AG09319 (cell line): ENCODE measurements at regions not wholly inside any gene's neighbourhood (a gene's known extent, or its start where the extent isn't known, plus 50 kb on each side); places are given as distances from the start of the nearest gene placed in this dataset.

Experiments
- DNase-seq: peaks from one replicate; pipeline ENCODE4 v3.0.0-alpha.2; 2010; ENCODE audit warnings: low read depth; ENCODE audit errors: extremely low read depth
- TF ChIP-seq, protein P1 (sequence below): IDR thresholded peaks from 2 replicates; pipeline ENCODE4 v1.5.1; 2011; ENCODE audit warnings: low read depth, mild to moderate bottlenecking, inconsistent platforms, low read length, moderate library complexity

DNA sequence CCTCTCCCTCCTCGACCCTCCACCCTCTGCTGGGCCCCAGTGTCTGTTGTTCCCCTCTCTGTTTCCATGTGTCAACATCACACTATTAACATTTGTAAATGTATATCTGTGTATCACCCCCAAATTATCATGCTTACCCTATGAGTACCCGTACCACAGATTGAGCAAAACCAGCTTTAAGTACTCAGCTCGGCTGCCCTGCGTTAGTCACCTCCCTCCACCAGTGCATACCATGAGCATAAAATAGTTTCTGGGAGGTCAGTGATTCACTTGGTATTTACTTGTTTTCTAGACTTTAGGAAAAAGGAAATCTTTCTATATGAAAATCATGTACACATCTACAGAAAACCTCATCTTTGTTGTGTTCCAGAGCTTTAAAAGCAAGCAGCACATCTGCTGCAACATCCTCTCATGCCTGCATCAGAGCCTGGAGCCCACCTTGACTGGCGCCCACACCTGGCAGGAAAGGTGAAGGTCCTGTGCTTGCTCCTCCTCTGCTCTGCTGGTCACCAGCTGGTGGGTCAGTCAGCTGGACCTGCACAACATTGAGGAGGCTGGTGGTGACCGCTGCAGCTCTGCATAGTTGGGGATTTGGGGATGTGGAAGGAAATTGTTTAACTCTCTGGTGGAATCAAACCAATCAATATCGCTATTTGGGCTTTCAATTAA, 214.4 kb upstream of the KLF3 start:
- TF ChIP-seq, protein P1, sequence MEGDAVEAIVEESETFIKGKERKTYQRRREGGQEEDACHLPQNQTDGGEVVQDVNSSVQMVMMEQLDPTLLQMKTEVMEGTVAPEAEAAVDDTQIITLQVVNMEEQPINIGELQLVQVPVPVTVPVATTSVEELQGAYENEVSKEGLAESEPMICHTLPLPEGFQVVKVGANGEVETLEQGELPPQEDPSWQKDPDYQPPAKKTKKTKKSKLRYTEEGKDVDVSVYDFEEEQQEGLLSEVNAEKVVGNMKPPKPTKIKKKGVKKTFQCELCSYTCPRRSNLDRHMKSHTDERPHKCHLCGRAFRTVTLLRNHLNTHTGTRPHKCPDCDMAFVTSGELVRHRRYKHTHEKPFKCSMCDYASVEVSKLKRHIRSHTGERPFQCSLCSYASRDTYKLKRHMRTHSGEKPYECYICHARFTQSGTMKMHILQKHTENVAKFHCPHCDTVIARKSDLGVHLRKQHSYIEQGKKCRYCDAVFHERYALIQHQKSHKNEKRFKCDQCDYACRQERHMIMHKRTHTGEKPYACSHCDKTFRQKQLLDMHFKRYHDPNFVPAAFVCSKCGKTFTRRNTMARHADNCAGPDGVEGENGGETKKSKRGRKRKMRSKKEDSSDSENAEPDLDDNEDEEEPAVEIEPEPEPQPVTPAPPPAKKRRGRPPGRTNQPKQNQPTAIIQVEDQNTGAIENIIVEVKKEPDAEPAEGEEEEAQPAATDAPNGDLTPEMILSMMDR = no peak
- no peak for DNase-seq

DNA sequence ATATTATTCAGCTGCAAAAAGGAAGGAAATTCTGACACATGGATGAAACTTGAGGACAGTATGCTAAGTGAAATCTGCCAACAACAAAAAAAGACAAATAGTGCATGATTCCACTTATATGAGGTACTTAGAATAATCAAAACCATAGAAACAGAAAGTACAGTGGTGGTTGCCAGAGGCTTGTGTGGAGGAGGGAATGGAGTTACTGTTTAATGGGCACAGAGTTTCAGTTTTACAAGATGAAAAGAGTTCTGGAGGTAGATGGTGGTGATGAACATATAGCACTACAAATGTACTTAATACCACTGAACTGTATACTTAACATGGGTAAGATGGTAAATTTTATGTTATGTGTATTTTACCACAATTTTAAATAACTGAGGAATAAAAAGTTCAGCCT, 212.0 kb upstream of the KLF3 start:
- DNase-seq = no peak
- TF ChIP-seq, protein P1 = no peak

DNA sequence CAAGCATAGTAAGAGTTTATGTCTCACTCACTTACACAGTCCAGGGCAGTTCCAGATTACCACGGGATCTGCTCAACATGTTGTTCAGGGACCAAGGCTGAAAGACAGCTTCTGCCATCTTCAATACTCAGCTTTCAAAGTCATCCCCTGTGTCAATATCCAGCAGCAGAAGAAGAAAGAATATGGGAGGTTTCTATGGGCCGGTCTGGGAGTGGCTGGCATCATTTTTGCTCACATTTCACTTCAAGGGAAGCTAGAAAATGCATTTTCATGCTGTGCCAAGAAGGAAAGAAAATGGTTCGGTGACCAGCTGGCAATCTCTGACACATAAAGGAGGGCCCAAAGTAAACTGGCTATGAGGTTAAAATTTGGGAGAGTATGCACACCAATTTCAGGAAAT, 211.5 kb upstream of the KLF3 start:
- no peak for DNase-seq
- TF ChIP-seq, protein P1 = no peak

DNA sequence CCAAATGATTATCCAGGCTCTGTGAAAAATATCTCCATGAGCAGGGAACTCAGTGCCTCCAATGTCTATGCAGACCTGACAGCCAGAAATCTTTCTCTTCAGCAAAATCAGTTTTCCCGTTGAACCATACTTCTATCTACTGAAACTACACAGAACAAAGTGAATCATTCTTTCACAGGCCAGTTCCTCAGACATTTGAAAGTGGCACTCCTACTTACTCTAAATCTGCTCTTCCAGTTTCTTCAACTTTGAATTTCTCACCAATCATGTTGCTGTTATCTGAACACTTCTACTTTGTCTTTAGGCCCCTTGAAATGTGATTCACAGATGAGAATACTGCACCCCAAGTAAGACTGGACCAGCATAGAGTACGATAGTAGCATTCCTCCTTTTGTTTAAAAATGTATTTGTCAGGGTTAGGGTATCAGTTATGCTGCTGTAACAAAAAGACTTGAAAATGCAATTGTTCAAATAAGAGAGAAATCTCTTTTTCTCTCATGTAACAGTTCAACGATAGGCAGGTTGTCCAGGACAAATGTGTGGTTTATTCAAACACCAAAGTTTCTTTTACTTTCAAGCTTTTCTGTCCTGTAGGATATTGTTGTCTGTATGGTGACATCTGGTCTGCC, 210.6 kb upstream of the KLF3 start:
- TF ChIP-seq, protein P1 = no peak
- no peak for DNase-seq

DNA sequence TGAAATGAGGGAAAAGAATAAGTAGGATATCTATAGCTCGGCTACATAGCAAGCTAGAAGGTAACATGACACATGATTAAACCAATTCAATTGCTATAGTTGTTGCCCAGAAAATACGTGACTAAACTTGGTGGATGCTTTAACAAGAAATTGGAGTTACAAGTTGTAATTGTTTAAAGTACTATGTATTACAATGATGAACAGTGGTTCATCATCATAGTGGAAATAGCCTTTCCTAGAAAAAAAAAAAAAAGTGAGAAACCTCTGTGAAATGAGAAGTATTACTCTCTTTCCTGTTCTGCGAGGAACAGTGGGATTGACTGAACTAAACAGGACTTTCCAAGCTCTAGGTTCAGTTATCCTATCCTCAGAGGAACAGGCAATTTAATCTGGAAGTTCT, 209.7 kb upstream of the KLF3 start:
- no peak for DNase-seq
- TF ChIP-seq, protein P1 = no peak

DNA sequence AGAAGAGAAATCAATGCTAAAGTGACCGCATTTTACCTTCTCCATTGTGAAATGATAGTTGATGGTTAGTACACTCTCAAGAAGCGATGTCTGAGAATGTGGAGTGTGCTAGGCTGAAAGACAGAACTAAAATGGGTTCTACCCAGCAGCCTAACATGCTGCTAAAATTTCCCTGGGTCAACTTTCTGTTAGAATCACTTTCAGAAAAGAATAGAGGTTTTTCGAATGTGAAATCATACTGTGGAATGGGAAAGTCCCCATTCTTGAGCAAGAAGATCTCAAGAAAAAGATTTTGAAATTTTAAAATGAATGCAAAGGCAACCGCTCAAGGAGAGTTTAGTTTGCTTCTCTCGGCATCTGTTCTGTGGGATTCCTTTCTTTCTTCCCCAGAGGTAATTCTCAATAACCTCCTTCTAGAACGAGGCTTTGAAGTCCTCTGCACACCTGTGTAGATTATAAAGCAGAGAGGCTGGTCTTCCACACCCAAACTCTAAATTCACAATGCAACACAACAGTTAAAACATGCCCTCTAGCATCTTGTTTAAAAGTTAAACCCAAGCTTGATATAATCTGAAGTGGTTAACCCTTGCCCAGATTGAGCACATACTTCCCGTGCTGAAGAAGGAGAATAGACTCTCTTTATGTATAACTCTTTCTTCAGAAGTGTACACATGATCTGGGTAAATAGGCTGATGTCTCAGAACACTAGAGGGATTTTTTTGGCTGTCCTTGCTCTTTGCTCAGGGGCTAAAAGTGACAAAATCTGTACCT, 208.7 kb upstream of the KLF3 start:
- DNase-seq = no peak
- TF ChIP-seq, protein P1 = no peak

DNA sequence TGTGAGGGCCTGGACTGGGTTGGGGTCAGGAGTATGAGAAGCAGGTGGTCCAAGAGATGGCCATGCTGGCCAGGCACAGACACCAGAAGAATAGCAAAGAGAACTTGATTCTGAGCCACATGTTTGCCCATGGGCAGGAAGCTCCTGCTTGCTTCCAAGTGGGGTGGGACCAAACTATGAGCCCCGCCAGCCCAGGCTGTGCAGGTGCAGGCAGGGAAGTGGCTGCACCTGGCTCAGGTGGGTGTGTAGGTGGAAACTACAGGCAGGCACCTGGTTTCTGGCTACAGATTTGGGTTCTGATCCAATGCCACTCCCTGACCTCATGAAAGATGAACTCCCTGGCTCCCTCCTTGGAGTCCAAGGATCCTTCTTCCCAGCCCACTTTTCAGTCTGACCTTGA, 207.9 kb upstream of the KLF3 start:
- no peak for DNase-seq
- TF ChIP-seq, protein P1 = no peak
